Ascending aorta (tissue), 2 donors: ENCODE measurements at regions not wholly inside any gene's neighbourhood (a gene's known extent, or its start where the extent isn't known, plus 50 kb on each side); places are given as distances from the start of the nearest gene placed in this dataset.

Source experiments
- DNase-seq, 2 donors: peaks; one replicate each; pipeline ENCODE4 v3.0.0-alpha.2; 2019; ENCODE audit warnings: low spot score in 2 of 2
- H3K27ac ChIP-seq, 2 donors: fragments of 200-600 bp; sonication (generic); one replicate each; pipeline ENCODE4 v1.5.1; 2016 to 2017; ENCODE audit warnings: mild to moderate bottlenecking in 1 of 2
- H3K27me3 ChIP-seq: fragments of 200-600 bp; sonication (generic); one replicate; pipeline ENCODE4 v1.5.1; 2017
- H3K36me3 ChIP-seq, 2 donors: fragments of 200-600 bp; sonication (generic); one replicate each; pipeline ENCODE4 v1.5.1; 2016
- H3K4me1 ChIP-seq, 2 donors: fragments of 200-600 bp; sonication (generic); one replicate each; pipeline ENCODE4 v1.5.1; 2016 to 2017; ENCODE audit warnings: mild to moderate bottlenecking in 1 of 2
- H3K4me3 ChIP-seq, 2 donors: fragments of 200-600 bp; sonication (generic); one replicate each; pipeline ENCODE4 v1.5.1; 2016 to 2017; ENCODE audit warnings: mild to moderate bottlenecking in 1 of 2
- H3K9me3 ChIP-seq, 2 donors: fragments of 200-600 bp; sonication (generic); one replicate each; pipeline ENCODE4 v1.5.1; 2016
- CTCF ChIP-seq, 3 experiments: fragments of 200-600 bp in 2 of 3; fragments of 450-650 bp in 1 of 3; sonication (generic) in 2 of 3; IDR thresholded peaks; one replicate each; pipeline ENCODE4 v1.5.1; 2016 to 2019; ENCODE audit warnings: antibody characterized with exemption in 3 of 3, mild to moderate bottlenecking in 1 of 3, moderate library complexity in 1 of 3
- intact Hi-C: fragments of 100-400 bp; cut with DNase I; formaldehyde crosslinking; loops from one replicate; pipeline ENCODE4 v1.15.1; 2023

- Histone ChIP-seq H3K9me3 (no peaks in the 10 kb centered on the region), H3K4me3 (no peak overlapping the region), H3K36me3 (no peaks in the 10 kb centered on the region), H3K27me3 (no peaks in the 10 kb centered on the region), H3K4me1 (no peaks in the 10 kb centered on the region), H3K27ac (no peak overlapping the region)
- TF ChIP-seq CTCF (IDR thresholded peaks at IDR 0.05), result no peak
- DNase-seq, result no peak
- intact Hi-C loops, result no loop called here
Measured at GRCh38 chr4:170777663-170778062, 687.9 kb upstream of the AADAT start.

GRCh38 chr4:170776983-170777382 lies 687.2 kb upstream of the AADAT start:
- no peak for TF ChIP-seq CTCF (IDR thresholded peaks at IDR 0.05)
- Histone ChIP-seq H3K27ac (no peak overlapping the region), H3K4me1 (no peaks in the 10 kb centered on the region), H3K36me3 (no peaks in the 10 kb centered on the region), H3K4me3 (no peak overlapping the region), H3K9me3 (no peaks in the 10 kb centered on the region), H3K27me3 (no peaks in the 10 kb centered on the region)
- intact Hi-C loops, result no loop called here
- no peak for DNase-seq

- no peak for DNase-seq
- no peak overlapping the region for H3K27ac ChIP-seq
- no peaks in the 10 kb centered on the region for H3K27me3 ChIP-seq
- intact Hi-C loops, result no loop called here
- TF ChIP-seq CTCF (IDR thresholded peaks at IDR 0.05), result no peak
- H3K9me3 ChIP-seq, result no peaks in the 10 kb centered on the region
- no peak overlapping the region for H3K4me3 ChIP-seq
- H3K4me1 ChIP-seq, result no peaks in the 10 kb centered on the region
- no peaks in the 10 kb centered on the region for H3K36me3 ChIP-seq
Measured at GRCh38 chr4:170775851-170776250, 686.1 kb upstream of the AADAT start.

GRCh38 chr4:170773709-170774273 lies 684.0 kb upstream of the AADAT start:
- no peaks in the 10 kb centered on the region for H3K4me1 ChIP-seq
- intact Hi-C loops, result no loop called here
- H3K27me3 ChIP-seq, result no peaks in the 10 kb centered on the region
- no peak overlapping the region for H3K4me3 ChIP-seq
- no peaks in the 10 kb centered on the region for H3K9me3 ChIP-seq
- no peak for TF ChIP-seq CTCF (IDR thresholded peaks at IDR 0.05)
- no peak overlapping the region for H3K27ac ChIP-seq
- no peak for DNase-seq
- H3K36me3 ChIP-seq, result no peaks in the 10 kb centered on the region

- no peak for TF ChIP-seq CTCF (IDR thresholded peaks at IDR 0.05)
- no peaks in the 10 kb centered on the region for H3K4me1 ChIP-seq
- no peaks in the 10 kb centered on the region for H3K27me3 ChIP-seq
- no peak overlapping the region for H3K27ac ChIP-seq
- no peaks in the 10 kb centered on the region for H3K36me3 ChIP-seq
- H3K4me3 ChIP-seq, result no peak overlapping the region
- no peak for DNase-seq
- no peaks in the 10 kb centered on the region for H3K9me3 ChIP-seq
- intact Hi-C loops, result no loop called here
Measured at GRCh38 chr4:170772429-170772828, 682.7 kb upstream of the AADAT start.

DNA sequence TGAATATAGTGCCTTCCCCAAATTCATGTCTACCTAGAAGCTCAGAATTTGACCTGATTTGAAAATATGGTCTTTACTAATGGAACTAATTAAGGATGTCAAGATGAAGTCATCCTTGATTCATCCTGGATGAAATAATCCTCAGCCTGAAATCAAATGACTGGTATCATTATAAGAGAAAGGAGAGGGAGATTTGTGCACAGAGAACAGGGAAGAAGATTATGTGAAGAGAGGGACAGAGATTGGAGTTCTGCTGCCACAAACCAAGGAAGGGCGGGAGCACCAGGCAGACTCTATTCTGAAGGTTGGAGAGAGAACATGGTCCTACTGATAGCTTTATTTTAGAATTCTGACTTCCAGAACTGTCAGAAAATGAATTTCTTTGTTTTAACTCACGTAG lies 680.9 kb upstream of the AADAT start:
- DNase-seq, result no peak
- Histone ChIP-seq H3K36me3 (no peaks in the 10 kb centered on the region), H3K27ac (no peak overlapping the region), H3K9me3 (no peaks in the 10 kb centered on the region), H3K4me1 (no peaks in the 10 kb centered on the region), H3K27me3 (no peaks in the 10 kb centered on the region), H3K4me3 (no peak overlapping the region)
- intact Hi-C loops, result no loop called here
- no peak for TF ChIP-seq CTCF (IDR thresholded peaks at IDR 0.05)
